GM19023 (cell line): ENCODE measurements at regions not wholly inside any gene's neighbourhood (a gene's known extent, or its start where the extent isn't known, plus 50 kb on each side); places are given as distances from the start of the nearest gene placed in this dataset.

Experiments used
- ATAC-seq: cut with Tn5 transposase; IDR thresholded peaks from one replicate; pipeline ENCODE4 v1.9.1; 2021; ENCODE audit warnings: mild to moderate bottlenecking, moderate library complexity; ENCODE audit not compliant: unreplicated experiment

DNA sequence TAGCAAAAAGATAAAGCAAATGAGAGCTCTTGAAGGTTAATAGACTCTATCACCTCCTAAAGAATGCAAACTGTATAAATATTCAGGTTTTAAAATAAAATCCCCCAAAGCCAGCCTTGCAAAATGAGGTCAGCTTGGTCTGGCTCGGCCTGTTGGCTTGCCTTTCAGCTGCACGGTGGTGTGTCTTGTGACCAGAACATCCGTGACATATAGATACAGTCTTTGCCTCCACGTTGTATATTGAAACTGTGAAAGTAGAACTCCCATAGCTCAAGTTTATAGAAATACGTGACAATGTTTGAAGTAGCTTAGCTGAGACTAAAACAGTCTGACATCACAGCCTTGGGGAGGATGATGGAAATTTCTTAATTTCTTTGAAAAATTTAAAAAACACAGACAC lies 236.6 kb upstream of the MYOCD start:
- ATAC-seq, result peak; percentile 48

DNA sequence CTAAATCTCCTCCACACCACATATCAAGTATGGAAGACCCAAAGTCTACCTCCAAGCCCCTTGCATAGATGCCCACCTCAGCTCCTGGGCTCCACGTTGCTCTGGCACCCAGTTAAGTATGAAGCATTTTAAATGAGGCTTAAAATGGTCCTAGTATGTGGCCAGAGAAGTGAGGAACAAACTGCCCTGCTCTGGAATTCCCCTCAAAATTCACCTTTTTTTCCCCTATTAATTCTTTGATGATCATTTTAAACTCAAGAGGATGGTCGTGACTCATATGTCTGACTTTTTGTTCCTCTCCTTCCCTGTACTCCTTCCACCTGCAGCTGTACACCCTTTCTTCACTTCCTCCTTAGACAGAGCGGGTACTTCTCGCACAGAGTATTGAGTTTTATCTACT lies 234.5 kb upstream of the MYOCD start:
- peak; percentile 80 for ATAC-seq

DNA sequence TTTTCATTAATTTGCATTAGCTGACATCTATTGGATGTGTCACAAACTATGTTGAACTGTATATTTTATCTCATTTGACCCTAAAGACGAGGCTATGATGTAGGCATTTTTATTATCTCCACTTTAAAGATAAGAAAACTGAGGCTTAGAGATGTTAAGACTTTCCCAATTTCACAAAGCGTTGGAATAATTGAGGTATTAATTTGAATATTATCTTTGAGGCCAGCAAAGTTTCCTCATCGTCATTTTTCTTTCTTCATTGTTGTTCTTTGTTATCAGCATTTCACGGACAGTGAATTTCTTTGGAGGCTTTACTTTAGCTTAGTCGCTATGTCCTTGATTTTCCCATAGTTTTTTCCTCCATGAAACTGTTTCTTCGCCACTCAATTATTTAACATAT lies 227.5 kb upstream of the MYOCD start:
- ATAC-seq, result no peak

DNA sequence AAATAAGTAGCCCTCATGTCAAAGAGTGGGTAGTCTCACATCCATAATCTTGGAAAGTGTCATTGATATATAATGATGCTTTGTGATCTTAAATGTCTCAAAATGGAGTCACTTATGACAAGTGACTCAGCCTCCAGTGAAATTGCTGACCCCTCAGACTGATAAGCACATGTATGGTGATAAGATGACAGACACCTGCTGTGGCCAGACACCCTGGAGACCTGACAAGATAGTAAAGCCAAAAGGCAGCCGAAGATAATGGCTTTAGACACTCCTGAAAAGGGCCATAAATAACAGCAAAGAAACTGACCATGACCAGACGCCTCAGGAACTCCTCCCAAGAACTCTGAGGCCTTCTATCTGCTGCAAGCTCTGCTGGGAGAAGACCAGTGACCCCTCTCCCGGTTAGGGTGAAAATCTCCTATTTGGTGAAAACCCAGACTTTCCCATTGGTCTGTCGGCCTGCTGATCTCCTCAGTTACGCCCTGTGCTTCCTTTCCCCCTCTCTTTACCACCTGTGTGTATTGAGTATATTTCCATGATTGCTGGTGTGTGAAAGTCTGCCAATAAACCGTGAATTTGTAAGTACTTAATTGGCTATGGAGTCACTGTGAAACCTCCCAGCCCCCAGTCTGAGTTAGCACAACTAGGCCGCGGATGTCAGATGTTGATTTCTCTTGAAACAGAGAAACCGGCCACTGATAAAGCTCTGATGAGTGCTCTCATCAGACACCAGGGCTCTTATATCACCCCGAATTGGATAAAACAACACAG lies 226.7 kb upstream of the MYOCD start:
- ATAC-seq, result no peak

DNA sequence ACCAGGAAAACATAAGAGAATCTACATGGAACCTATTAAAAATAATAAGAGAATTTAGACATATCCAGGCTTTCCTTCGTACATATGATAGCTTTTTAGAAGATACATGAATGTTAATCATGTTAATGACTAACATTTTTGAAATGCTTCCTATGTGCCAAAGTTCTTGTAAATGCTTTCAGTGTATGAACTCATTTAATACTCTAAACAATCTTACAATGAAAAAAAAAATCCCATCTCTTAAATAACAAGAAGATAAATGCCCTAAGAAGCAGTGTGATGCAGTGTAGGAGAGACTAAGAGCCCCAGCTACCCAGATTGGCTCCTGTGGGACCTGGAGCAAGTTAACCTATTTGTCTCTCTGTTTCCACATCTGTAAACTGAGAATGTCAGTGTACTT lies 220.4 kb upstream of the MYOCD start:
- no peak for ATAC-seq

DNA sequence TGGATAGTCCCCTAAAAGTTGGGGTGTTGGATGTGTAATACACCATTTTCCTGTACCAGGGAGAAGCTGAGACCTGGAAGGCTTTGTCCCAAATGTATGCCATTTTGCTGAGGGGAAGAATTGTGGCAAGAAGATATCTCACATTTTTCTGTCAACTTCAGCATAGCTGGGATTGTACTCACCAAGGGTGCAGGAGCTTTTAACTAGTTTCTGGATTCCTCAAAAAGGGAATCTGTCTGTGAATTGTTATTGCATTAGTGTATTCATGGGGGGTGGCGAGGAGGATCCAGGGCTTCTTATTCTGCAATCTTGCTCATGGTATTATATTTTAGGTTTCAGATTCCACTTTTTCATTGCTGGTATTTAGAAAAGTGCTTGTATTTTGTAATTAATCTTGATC lies 208.2 kb upstream of the MYOCD start:
- ATAC-seq, result no peak

DNA sequence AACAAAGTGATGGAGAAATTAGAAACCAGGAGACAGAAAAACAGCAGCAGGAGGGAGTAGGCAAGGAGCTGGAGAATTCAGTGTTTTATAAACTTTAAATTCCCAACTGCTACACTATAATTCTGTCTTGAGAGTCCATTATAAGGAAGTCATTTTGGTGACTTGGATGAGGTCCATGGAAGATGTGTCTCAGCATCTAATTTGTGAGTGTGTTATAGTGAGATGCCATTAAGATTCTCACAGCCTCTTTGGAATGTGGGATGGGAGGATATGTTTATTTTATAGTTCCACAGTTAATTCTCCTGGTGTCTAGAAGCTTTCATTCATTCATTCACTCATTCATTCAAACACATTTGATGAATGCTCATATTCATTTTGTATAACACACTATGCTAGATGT lies 206.0 kb upstream of the MYOCD start:
- ATAC-seq, result no peak

DNA sequence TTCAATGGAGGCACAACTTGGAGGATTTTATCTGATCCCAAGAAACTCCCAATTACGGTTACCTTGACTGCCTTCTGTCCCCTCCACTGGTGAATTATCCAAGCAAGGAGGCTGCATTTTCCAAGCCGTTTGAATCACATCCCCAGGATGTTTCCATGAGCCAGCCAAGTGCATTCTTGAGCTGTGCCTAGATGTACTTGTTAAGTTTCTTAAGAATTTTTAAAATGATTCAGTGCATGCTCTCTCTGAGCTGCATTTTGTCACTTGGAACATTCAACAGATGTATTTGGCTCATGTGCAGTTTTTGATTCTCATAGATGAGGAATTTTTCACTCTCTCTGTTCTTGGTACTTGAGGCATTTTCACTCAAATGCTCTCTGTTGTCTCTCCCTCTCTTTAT lies 202.6 kb upstream of the MYOCD start:
- no peak for ATAC-seq

DNA sequence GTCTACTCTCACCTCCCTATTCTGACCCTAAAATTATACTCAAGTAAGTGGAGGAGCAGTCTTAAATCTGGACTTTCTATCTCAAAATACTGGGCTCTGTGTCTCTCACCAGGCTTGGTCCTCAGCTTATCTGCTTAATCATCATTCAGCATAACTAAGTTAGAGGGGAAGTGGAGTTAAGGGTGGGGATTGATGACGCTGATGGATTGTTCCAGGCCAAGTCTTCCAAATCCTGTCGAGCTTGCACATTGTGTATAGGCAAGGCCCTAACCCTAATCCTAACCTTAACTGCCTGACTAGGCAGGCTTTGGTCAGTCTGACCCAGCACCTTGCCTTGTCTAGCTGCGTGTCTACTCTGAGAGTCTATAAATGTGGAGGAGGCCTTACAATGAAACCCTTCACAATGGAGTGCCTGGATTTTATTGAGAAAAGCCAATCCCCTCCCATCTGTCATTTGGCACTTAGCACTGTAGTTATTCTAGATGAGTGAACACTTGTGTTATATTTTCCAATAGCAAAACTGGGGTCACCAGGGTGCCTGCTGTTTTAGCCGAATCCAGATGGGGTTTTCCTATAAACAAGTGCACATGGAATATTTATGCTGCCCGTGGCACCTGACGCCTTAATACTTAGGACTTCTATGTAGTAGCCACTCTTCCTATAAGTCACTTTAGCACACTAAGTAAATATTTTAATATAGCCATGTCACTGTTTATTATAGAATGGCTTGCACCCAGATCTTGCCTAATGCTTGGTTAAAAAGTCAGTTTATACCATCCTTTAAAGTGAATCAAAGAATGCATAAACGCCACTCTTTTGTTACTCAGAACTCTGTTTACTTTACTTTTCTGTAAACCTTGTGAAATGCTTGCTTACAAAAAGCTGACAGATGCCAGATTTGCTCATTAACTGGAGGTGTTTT lies 193.2 kb upstream of the MYOCD start:
- no peak for ATAC-seq

DNA sequence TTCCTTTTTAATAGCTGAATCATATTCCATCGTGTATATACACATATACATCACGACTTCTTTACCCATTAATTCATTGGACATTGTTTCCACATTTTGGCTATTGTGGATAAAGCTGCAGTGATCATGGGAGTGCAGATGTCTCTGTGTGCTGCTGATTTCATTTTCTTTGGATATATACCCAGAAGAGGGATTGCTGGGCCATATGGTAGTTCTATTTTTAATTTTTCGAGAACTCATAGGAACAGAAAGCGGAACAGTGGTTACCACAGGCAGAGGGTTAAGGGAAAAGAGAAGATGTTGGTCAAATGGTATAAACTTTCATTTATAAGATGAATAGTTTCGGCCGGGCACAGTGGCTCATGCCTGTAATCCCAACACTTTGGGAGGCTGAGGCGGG lies 187.4 kb upstream of the MYOCD start:
- ATAC-seq, result no peak

DNA sequence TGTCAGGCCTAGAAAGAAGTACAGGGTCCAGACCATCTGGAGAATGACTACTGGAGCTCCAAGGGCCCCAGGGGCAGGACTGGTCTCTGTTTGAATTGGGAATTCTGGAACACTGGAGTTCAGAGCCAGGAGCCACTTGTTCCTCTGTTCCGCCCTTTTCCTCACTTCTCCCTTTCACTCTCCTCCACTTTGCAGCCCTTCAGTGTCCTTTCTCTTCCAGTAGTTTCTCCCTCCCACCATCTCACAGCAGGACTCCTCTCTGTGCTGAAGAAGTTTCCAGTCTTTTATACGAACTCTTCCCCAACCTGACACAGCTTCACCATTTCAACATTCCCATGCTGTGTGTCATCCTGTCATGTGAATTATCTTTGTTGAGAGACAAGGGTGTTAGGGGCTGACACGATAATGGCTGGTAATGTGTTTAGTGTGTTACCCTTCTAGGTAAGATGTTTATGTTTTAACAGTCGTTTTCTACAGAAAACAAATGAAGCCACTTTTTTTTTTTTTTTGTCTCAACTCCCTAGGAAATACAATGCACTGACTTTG lies 180.3 kb upstream of the MYOCD start:
- no peak for ATAC-seq

DNA sequence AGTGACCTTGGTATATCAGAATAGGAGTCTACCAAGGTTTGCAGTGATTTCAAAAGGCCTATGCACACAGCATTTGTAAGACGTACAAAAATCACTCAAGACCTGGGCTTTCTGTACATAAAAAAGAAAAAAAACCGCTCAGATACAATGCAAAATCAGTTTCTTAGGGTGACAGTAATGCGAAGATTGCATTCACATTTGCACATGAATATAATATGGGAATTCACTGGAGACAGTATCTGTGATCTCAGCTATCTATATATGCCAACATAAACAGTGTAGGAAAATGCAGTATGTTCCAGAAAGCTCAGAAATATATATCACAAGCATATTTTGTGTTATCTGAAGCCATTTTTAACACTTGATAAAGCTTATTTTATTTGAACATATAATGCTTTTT lies 176.4 kb upstream of the MYOCD start:
- ATAC-seq, result no peak

DNA sequence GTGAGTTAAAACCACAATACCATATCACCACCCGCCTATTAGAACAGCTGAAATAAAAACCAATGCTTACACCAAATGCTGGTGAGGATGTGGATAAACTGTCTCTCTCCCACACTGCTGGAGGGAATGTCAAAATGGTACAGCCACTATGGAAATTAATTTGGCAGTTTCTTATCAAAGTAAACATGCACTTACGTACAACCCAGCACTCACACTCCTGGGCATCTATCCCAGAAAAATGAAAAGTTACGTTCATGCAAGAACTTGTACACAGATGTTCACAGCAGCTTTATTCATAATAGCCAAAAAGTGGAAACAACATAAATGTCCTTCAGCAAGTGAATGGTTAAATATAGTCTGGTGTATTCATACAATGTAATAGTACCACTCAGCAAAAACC lies 173.2 kb upstream of the MYOCD start:
- no peak for ATAC-seq

DNA sequence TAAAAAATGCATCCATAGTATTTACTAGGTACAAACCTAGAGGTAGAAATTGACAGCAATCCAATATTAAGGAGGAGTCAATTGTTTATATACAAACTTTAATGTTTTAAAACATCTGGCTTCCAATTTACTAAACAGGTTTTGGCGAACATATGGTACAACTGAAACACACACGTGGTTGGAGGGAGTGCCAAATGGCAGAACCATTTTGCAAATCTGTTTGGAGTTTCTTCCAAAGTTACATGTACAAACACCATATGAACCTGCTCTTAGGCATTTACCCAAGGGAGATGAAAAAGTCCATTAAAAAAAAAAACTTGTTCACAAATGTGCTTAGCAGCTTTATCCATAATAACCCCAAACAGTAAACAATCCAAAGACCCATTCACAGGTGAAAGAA lies 159.8 kb upstream of the MYOCD start:
- no peak for ATAC-seq

DNA sequence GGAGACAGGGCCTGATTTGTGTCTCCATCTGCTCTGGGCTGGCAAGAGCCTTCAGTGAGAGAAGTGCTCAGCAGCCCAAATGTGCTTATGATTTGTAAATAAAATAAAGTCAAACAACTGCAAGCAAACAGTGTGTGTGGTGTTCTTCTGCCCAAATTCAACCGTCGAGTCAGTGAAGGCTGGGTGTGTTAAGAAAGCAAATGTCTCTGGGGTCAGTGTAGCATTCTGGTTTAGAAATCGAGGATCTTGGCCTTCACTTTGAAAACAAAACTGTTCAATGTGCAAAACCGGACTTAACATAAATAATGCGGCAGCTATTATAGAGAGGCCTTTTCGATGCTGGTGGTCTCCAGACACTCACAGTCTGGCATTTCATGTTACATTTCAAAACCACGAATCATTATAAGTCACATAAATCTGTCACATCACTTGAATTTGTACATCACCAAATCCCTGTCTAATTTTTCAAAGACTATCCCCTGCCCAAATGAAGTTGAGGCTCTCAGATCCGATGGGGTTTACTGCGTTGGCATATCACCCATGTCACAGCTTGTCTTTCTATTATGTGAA lies 158.6 kb upstream of the MYOCD start:
- ATAC-seq, result no peak

DNA sequence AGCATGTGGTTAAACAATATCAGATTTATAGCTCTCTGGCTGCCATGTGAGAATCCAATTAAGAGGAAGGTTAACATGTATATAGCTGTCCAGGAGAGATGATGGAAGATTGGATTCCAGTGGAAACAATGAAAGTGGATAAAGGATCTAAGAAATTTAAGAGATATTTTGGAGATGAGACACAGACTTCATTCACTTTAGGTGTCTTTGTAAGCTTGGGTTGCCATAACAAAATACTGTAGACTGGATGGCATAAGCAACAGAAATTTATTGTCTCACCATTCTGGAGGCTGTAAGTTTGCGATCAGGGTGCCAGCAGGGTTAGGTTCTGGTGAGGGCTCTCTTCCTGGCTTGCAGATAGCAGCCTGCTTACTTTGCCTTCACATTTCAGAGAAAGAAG lies 155.9 kb upstream of the MYOCD start:
- ATAC-seq, result no peak

DNA sequence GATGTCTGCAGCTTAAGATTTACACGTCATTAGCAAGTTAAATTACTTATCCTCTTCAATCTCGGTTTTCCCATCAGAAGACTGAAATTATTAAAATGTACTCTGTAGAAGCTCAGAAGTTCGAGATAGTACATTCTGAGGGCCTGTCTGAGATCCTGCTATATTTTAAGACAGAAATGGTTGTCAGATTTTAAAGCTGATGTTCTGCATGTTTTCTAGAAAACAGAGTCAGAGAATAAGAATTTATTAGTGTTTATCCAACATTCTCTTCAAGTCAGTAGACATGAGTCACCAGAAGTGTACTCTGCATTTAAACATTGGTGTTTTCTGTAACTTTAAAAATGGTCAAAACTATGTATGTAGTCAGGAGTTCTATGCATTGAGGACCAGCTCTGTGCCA lies 155.2 kb upstream of the MYOCD start:
- ATAC-seq, result no peak

DNA sequence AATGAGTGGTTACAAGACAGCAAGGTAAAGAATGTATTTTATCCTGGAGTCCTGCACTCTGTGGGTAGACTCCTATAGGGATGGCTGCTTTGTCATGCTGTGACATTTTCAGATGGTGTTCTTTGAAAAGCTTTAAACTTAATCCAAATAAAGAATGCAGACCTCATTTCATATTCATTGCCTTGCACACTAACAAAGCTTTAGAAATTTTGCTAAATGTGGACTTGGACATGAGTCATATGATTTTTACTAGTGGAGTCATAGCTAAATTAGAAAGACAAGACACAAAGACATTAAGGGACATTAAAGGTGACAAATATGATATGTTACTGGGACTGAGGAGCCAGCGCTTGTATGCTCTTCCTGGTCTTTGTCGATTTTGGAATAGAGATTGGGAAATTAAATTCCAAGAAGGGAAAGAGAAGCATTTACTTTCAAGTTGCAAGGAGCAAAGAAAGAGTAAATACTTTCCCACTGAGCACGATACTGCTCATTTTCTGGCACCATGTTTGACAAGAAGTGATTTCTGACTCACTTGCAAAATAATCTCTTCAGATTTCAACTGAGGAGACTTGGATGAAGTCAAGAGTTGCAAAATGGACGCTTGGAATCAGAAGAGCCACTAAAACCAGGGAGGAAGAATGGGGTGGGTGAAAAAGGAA lies 152.9 kb upstream of the MYOCD start:
- ATAC-seq, result no peak

DNA sequence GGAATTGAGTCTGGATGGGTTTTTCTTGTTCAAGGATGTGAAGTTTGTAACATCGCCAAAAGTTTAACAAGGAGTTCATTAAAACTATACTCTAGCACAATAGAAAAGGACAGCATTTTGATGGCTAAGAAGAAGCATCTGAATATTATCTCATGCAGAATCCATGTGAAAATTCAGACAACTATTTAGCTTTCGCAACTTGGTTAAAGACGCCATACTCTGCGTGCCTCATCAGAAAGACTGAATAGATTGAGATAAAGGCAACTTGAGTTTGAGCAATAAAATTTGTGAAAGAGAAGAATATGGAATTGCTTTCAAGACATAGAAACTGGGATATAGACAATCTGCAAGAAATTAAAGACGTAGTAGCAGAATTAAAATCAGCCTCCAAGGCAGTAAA lies 151.1 kb upstream of the MYOCD start:
- ATAC-seq, result no peak

DNA sequence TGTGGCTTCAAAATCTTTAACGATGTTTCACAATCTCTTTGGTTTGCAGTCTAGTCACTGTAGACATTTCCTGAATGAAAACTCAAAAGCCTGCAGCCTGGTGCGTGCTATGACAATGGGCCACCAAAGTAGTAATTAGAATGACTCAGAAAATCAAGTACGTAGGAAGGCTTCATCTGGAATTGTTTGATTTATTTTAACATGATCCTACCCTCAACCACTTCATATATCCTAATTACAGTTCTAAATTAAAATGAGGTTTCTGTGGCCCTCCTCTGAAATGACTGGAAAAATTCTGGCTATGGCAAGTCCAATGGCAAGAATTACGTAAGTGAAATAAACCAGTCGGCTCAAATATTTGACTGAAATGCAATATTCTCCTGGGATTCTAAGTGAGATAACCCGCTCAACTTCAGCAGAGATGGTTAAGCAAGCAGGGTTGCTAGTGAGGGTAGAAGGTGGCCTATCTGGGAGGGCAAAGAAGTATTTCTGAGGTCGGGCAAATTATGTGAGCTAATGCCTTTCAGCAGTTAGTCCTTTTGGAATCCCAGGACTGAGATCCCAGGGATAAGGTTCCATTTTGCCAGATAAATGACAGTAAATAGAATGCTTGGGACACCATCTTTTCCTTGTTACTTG lies 145.6 kb upstream of the MYOCD start:
- no peak for ATAC-seq

DNA sequence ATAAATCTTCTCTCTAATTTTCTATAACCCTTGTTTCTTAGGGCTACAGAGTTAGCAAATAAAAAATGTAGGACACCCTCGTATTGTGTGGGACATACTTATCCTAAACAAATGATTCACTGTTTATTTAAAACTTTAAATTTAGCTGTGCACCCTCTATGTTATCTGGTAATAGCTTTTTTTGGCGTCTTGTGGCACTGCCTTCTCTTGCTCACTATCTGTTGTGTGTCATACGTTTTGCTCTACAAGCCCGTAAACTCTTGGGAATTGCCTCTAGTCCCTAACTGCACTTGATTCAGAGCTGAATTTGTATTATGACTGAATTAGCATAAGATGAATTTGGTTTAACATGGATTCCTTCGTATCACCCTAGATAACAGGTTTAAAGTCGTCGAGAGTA lies 144.3 kb upstream of the MYOCD start:
- ATAC-seq, result no peak
